ENCODE measurements at regions not wholly inside any gene's neighbourhood (a gene's known extent, or its start where the extent isn't known, plus 50 kb on each side); places are given as distances from the start of the nearest gene placed in this dataset.

GRCh38 chr15:47640079-47640478, 77.2 kb upstream of the SEMA6D start:
- Histone ChIP-seq H3K27me3 (ENCODE audit: insufficient read depth, low read depth, severe bottlenecking) (no peaks in the 10 kb centered on the region), H3K4me3 (ENCODE audit: low read depth, low read length) (no peak overlapping the region), H3K9me3 (ENCODE audit: severe bottlenecking) (no peaks in the 10 kb centered on the region), H3K36me3 (no peaks in the 10 kb centered on the region), H3K27ac (no peak overlapping the region)
- DNase-seq, result no peak
- no peak for TF ChIP-seq CTCF (IDR thresholded peaks at IDR 0.05; ENCODE audit: low read depth, low read length)

- no peak for TF ChIP-seq CTCF (IDR thresholded peaks at IDR 0.05; ENCODE audit: low read depth, low read length)
- DNase-seq, result no peak
These were observed 76.4 kb upstream of the SEMA6D start for GRCh38 chr15:47640901-47641300.

GRCh38 chr15:47644722-47645121, 72.6 kb upstream of the SEMA6D start:
- H3K27ac ChIP-seq, result no peak overlapping the region
- H3K4me3 ChIP-seq (ENCODE audit: low read depth, low read length), result no peak overlapping the region
- no peak for TF ChIP-seq CTCF (IDR thresholded peaks at IDR 0.05; ENCODE audit: low read depth, low read length)
- DNase-seq, result no peak
- no peaks in the 10 kb centered on the region for H3K27me3 ChIP-seq (ENCODE audit: insufficient read depth, low read depth, severe bottlenecking)
- H3K9me3 ChIP-seq (ENCODE audit: severe bottlenecking), result no peaks in the 10 kb centered on the region
- H3K36me3 ChIP-seq, result no peaks in the 10 kb centered on the region

More at GRCh38 chr15:47640901-47641300, 76.4 kb upstream of the SEMA6D start:
- Histone ChIP-seq H3K27me3 (ENCODE audit: insufficient read depth, low read depth, severe bottlenecking) (no peaks in the 10 kb centered on the region), H3K4me3 (ENCODE audit: low read depth, low read length) (no peak overlapping the region), H3K9me3 (ENCODE audit: severe bottlenecking) (no peaks in the 10 kb centered on the region), H3K27ac (no peak overlapping the region), H3K36me3 (no peaks in the 10 kb centered on the region)

GRCh38 chr15:47650564-47650963, 66.7 kb upstream of the SEMA6D start:
- no peaks in the 10 kb centered on the region for H3K36me3 ChIP-seq
- H3K4me3 ChIP-seq (ENCODE audit: low read depth, low read length), result no peak overlapping the region
- H3K9me3 ChIP-seq (ENCODE audit: severe bottlenecking), result no peaks in the 10 kb centered on the region
- no peak for TF ChIP-seq CTCF (IDR thresholded peaks at IDR 0.05; ENCODE audit: low read depth, low read length)
- H3K27me3 ChIP-seq (ENCODE audit: insufficient read depth, low read depth, severe bottlenecking), result no peaks in the 10 kb centered on the region
- no peak overlapping the region for H3K27ac ChIP-seq
- no peak for DNase-seq

GRCh38 chr15:47652328-47652727, 65.0 kb upstream of the SEMA6D start:
- Histone ChIP-seq H3K27me3 (ENCODE audit: insufficient read depth, low read depth, severe bottlenecking) (no peaks in the 10 kb centered on the region), H3K4me3 (ENCODE audit: low read depth, low read length) (peak overlapping the region; percentile 36), H3K36me3 (no peaks in the 10 kb centered on the region), H3K27ac (peak overlapping the region; percentile 72), H3K9me3 (ENCODE audit: severe bottlenecking) (no peaks in the 10 kb centered on the region)
- DNase-seq, result peak; percentile 53
- no peak for TF ChIP-seq CTCF (IDR thresholded peaks at IDR 0.05; ENCODE audit: low read depth, low read length)

GRCh38 chr15:47652844-47653243, 64.5 kb upstream of the SEMA6D start:
- Histone ChIP-seq H3K9me3 (ENCODE audit: severe bottlenecking) (no peaks in the 10 kb centered on the region), H3K27me3 (ENCODE audit: insufficient read depth, low read depth, severe bottlenecking) (no peaks in the 10 kb centered on the region), H3K36me3 (no peaks in the 10 kb centered on the region), H3K27ac (peak overlapping the region; percentile 72), H3K4me3 (ENCODE audit: low read depth, low read length) (no peak overlapping the region)
- TF ChIP-seq CTCF (IDR thresholded peaks at IDR 0.05; ENCODE audit: low read depth, low read length), result no peak
- no peak for DNase-seq

All from WERI-Rb-1 (cell line).